ENCODE measurements at regions not wholly inside any gene's neighbourhood (a gene's known extent, or its start where the extent isn't known, plus 50 kb on each side); places are given as distances from the start of the nearest gene placed in this dataset.
"Not testable (repeated sequence)": the region's sequence is repeated elsewhere in the genome, so short reads cannot be mapped to it uniquely, and the experiment has no call there.

DNA sequence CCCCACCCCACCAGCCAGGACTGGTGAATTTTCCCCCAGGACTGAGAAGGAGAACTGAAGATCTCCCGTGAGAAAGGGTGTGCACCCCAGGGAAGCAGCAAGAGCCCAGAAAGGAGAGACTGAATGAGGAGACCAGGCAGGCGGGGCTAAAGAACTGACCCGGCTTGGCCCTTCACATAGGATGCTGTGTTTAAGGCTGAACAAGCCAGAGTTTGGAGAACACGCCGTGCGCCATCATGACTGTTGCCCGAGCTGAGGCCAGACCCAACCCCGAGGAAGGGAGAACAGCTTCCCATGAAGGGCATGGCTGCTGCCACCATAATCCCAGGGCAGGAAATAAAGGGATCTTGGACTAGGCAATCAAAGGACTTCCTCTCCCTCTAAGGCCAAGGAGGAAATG is 104.7 kb upstream of the SRSF6 start:
- TF ChIP-seq, protein P1, sequence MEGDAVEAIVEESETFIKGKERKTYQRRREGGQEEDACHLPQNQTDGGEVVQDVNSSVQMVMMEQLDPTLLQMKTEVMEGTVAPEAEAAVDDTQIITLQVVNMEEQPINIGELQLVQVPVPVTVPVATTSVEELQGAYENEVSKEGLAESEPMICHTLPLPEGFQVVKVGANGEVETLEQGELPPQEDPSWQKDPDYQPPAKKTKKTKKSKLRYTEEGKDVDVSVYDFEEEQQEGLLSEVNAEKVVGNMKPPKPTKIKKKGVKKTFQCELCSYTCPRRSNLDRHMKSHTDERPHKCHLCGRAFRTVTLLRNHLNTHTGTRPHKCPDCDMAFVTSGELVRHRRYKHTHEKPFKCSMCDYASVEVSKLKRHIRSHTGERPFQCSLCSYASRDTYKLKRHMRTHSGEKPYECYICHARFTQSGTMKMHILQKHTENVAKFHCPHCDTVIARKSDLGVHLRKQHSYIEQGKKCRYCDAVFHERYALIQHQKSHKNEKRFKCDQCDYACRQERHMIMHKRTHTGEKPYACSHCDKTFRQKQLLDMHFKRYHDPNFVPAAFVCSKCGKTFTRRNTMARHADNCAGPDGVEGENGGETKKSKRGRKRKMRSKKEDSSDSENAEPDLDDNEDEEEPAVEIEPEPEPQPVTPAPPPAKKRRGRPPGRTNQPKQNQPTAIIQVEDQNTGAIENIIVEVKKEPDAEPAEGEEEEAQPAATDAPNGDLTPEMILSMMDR (IDR thresholded peaks at IDR 0.05; ENCODE audit: extremely low read depth, missing control alignments) = no peak
- no peak for DNase-seq (ENCODE audit: low spot score)

GRCh38 chr20:43350694-43351093 is 107.0 kb upstream of the SRSF6 start:
- DNase-seq (ENCODE audit: low spot score) = not testable (repeated sequence)

DNA sequence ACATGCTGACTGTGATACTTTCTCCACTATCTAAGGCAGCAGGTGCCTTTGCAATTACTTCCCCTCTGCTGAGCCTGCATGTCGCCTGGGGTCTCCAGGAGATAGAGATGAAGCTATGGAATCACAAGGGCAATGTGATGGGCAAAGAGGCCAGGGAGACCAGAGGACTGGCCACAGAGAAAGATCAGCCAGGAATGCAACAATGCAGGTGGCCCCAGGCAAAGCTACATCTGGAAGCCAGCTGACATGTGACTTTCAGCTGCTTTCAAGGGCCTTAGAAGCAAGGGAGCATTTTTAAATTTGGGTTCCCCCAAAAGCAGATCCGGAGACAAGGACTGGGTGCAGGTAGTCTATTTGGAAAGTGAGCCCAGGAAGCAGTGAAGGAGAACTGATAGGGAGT is 107.9 kb upstream of the SRSF6 start:
- no peak for DNase-seq (ENCODE audit: low spot score)
- TF ChIP-seq, protein P1 (IDR thresholded peaks at IDR 0.05; ENCODE audit: extremely low read depth, missing control alignments) = no peak

GRCh38 chr20:43347839-43348238 is 109.9 kb upstream of the SRSF6 start:
- not testable (repeated sequence) for DNase-seq (ENCODE audit: low spot score)

- TF ChIP-seq, protein P1 (IDR thresholded peaks at IDR 0.05; ENCODE audit: extremely low read depth, missing control alignments) = no peak
- no peak for DNase-seq (ENCODE audit: low spot score)
Observed at GRCh38 chr20:43345676-43346075, 112.0 kb upstream of the SRSF6 start.

DNA sequence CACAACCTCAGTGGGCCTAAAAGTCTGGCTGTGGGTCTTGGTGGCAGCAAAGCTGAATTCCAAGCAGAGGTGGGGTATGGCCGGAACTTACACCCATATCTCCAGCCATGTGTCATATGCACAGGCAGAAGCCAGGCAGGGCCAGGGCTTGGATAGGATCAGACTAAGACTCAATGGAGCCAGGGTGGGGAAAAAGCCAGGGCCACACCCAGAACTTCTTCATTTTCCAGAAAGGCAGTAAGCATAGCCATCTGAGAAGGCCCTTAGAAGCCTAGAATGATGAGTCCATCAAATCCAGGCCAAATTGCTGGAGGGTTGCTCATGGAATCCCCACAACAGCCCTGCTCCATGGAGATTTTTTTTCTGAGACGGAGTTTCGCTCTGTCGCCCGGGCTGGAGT is 116.2 kb upstream of the SRSF6 start:
- TF ChIP-seq, protein P1 (IDR thresholded peaks at IDR 0.05; ENCODE audit: extremely low read depth, missing control alignments) = no peak
- no peak for DNase-seq (ENCODE audit: low spot score)

DNA sequence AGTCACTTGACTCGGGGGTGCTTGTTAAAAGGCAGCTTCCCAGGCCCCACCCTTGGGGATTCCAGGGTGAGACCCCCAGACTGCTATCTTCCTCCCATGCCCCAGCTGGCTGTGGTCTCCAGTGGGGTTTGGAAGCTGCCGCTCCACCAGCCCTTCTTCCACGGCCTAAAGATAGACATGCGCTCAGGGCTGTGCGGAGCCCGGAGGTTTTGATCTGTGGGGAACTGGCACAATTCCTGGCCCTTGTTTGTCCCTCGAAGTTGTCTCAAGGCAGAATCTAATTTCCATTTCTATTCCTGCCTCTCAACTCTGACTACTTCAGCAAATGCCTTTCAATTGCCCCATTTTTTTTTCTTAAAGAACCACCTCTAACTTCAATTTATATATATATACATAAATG is 120.7 kb upstream of the SRSF6 start:
- TF ChIP-seq, protein P1 (IDR thresholded peaks at IDR 0.05; ENCODE audit: extremely low read depth, missing control alignments) = no peak
- DNase-seq (ENCODE audit: low spot score) = no peak

DNA sequence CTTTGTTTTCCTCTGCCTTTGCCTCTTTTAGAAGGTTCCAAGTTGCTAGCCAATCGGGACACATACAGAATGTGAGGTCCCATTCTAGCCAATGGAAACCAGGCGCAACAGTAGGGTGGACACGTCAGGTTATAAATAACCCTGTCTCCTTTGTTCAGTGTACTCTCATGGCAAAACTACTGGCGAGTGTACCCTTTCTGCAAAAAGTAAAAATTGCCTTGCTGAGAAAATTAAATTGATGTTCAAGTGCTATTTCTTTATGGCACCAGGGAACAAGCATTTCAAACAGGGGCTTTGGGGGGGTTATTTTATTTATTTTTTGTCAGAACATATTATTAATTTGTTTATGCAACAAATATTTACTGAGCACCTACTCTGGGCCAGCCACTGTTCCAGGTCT is 123.6 kb upstream of the SRSF6 start:
- TF ChIP-seq, protein P1 (IDR thresholded peaks at IDR 0.05; ENCODE audit: extremely low read depth, missing control alignments) = no peak
- no peak for DNase-seq (ENCODE audit: low spot score)

GRCh38 chr20:43331906-43332305 is 125.8 kb upstream of the SRSF6 start:
- no peak for DNase-seq (ENCODE audit: low spot score)
- TF ChIP-seq, protein P1 (IDR thresholded peaks at IDR 0.05; ENCODE audit: extremely low read depth, missing control alignments) = no peak
